RWPE1 (cell line): ENCODE measurements at regions not wholly inside any gene's neighbourhood (a gene's known extent, or its start where the extent isn't known, plus 50 kb on each side); places are given as distances from the start of the nearest gene placed in this dataset.

Experiments
- CTCF ChIA-PET: fragments of 350-600 bp; sonication (Branson Sonifier 250); formaldehyde crosslinking; extraction: SDS; loops from one replicate; lab custom pipeline; 2021; lab: Yijun Ruan, JAX
- POLR2A ChIA-PET: fragments of 400-600 bp; formaldehyde crosslinking; extraction: SDS; loops from one replicate; lab custom pipeline; 2020; ENCODE audit warnings: antibody characterized with exemption; ENCODE audit not compliant: low non-redundant PET; lab: Yijun Ruan, JAX
- DNase-seq: peaks from one replicate; pipeline ENCODE4 v3.0.0; 2012; ENCODE audit warnings: low spot score
- H3K27ac ChIP-seq: fragments of 450-650 bp; 2 replicates; pipeline ENCODE4 v1.5.1; 2017
- TF ChIP-seq, protein P1 (sequence below): fragments of 450-650 bp; conservative IDR thresholded peaks from 2 replicates; pipeline ENCODE4 v1.5.1; 2017; ENCODE audit warnings: low read depth, mild to moderate bottlenecking

DNA sequence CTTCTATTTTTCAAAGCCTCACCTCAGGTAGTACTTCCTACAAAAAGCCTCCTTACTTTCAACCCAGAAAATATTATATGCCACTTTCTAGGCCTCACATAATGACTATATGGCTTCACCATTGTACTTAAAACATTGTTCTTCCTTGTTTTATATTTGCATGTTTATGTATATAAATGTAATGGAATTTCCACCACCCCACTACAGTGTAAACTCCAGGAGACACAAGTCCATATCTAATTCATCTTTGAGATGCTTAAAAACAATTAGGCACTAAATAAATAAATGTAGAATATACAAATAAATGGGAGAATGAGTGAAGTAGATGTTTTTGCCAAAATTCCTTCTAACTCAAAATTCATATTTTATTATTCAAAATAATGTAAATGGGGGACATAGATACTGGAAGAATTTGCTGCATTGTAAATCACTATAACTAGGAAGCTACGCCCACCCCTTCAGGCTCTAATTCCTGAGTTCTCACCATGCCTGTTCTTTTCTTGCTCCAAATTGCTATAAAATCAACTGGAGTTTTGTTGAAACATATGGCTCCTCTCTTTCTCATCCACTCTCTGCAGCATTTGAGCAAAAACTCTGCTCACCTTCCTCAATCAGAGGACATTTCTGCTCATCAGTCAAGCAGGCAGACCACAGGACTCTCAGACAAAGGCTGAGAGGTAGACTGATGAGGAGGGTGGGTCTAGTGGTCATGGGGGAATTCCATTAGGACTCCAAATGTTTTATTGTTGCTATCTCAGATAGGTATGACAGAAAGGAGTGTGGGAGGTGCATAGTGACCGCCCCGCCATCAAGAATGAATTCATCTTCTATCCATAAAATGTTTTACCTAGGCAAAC, 243.0 kb downstream of the HNMT start:
- TF ChIP-seq, protein P1, sequence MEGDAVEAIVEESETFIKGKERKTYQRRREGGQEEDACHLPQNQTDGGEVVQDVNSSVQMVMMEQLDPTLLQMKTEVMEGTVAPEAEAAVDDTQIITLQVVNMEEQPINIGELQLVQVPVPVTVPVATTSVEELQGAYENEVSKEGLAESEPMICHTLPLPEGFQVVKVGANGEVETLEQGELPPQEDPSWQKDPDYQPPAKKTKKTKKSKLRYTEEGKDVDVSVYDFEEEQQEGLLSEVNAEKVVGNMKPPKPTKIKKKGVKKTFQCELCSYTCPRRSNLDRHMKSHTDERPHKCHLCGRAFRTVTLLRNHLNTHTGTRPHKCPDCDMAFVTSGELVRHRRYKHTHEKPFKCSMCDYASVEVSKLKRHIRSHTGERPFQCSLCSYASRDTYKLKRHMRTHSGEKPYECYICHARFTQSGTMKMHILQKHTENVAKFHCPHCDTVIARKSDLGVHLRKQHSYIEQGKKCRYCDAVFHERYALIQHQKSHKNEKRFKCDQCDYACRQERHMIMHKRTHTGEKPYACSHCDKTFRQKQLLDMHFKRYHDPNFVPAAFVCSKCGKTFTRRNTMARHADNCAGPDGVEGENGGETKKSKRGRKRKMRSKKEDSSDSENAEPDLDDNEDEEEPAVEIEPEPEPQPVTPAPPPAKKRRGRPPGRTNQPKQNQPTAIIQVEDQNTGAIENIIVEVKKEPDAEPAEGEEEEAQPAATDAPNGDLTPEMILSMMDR, result no peak
- CTCF ChIA-PET, result no interaction called here
- POLR2A ChIA-PET, result no interaction called here
- no peak for DNase-seq
- H3K27ac ChIP-seq, result no peak overlapping the region

DNA sequence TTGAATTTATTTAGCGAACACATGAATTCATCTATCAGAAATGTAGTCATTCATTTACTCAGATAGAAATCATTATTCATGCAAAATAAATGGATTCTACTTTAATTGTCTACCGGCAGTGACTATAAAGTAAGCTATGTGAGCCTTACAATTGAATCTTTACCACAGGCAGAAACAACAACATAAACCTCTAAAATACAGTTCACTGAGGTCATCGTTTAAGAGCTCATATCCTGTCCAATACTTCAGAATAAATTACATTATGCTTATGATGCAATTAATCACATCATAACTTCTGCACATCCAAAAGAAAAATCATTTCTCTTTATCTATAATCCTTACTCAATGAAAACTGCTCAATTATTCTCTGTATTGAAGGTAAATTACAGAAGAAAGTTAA, 244.7 kb downstream of the HNMT start:
- H3K27ac ChIP-seq, result no peak overlapping the region
- POLR2A ChIA-PET, result no interaction called here
- DNase-seq, result peak; percentile 42
- CTCF ChIA-PET, result no interaction called here
- TF ChIP-seq, protein P1, result no peak

DNA sequence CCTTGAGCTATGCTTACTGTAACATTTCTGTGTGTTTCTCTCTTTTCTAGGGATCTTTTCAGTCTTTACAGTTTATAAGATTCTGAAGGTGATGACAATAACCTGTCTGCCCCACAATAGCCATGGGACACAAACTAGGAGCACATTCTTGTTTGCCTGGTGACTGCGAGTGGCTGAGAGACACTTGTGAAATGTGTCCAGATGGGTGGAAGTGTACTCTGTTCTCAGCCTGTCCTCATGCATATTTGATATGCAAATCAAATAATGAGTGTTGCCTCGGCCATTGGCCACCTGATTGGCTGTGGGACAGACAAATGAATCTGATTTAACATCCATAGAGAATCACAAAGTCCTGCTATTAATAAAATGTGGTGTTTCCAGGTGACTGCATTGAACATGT, 246.2 kb downstream of the HNMT start:
- ChIA-PET CTCF (no interaction called here), POLR2A (no interaction called here)
- TF ChIP-seq, protein P1, result no peak
- H3K27ac ChIP-seq, result no peak overlapping the region
- DNase-seq, result no peak

DNA sequence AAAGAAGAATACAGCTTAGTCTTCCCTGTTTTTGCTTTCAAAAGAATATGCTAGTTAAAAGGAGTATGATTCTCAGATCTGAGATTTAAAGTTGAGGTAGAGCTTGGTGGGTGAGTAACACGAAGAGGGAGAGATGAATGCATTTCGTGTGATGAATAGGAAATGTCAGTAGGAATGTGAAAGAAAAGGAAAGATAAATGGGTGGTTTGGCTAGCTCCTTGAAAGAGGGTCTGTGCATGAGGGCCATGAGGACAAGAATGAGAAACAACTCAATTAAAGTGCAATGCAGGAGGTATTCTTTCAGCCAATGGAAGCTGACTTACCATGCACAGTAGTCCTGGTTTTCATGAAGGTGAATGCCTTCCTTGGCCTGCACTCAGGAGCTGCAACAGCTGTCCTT, 248.2 kb downstream of the HNMT start:
- TF ChIP-seq, protein P1, result no peak
- H3K27ac ChIP-seq, result no peak overlapping the region
- CTCF ChIA-PET, result interaction anchor here (0.7 kb wide), 1 partner anchor 209 kb away, joined by 3 read pairs; no protein-coding TSS in a partner anchor
- no peak for DNase-seq
- POLR2A ChIA-PET, result no interaction called here

DNA sequence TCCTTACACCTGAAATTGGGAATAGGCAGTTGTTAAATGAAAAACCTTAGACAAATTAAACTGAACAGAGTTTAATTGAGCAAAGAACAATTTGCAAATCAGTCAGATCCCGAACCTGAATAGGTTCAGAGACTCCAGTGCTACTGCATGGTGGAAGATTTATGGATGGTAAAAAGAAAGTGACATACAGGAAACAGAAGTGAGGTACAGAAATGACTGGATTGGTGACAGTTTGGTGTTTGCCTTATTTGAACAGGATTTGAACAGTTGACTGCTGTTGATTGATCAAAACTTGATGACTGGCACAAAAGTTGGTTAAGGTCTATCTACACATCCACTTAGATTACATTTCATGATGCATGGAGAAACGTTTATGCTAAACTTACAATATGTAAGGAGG, 248.8 kb downstream of the HNMT start:
- ChIA-PET POLR2A (no interaction called here), CTCF (no interaction called here)
- DNase-seq, result no peak
- TF ChIP-seq, protein P1, result no peak
- H3K27ac ChIP-seq, result no peak overlapping the region

DNA sequence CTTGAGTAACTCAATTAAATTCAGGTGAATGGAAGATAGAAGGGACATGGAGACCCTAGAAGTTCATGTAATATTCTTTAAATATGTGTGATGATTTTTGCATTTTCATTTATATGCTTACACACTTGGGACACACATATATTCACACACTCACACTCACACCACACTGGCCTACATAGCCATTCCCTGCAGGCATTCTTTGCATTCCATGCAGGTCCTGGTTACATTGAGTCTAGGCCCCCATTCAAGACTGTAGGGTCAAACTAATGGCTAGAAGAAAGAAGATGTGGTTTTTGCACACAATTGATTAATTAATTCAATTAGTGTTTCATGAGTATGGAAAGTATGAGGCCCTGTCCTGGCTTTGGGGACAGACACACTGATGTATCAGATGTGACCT, 249.4 kb downstream of the HNMT start:
- no peak overlapping the region for H3K27ac ChIP-seq
- ChIA-PET POLR2A (no interaction called here), CTCF (no interaction called here)
- TF ChIP-seq, protein P1, result no peak
- no peak for DNase-seq
